ENCODE measurements at regions not wholly inside any gene's neighbourhood (a gene's known extent, or its start where the extent isn't known, plus 50 kb on each side); places are given as distances from the start of the nearest gene placed in this dataset.

DNA sequence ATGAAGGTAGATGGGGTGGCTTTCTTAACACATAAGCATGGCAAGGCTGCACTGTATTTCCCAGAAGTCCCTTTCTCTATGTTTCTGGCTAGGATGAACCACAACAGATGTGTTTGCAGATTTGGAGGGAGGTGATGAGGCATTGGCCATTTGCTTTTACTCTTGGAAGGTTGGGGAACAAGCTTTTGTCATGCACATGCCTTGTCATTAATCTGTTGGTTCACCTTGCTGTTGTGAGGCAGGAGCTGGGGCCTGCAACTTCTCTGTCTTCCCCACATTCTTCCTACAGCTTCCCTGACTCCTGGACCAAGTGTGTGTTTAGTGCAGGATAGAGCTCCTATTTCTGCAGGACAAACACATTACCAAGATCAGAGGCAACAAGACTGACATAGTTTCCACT is 326.2 kb upstream of the SPTLC3 start:
- Histone ChIP-seq H2AFZ (ENCODE audit: low read length) (no peak overlapping the region), H3K9me3 (ENCODE audit: low read length) (no peaks in the 10 kb centered on the region), H3K27me3 (ENCODE audit: insufficient read depth, low read length) (no peaks in the 10 kb centered on the region), H3K4me3 (ENCODE audit: low read depth, low read length, poor library complexity, severe bottlenecking) (no peak overlapping the region), H3K79me2 (ENCODE audit: insufficient read depth, low read length) (no peaks in the 10 kb centered on the region), H3K4me1 (ENCODE audit: insufficient read depth, low read length, severe bottlenecking) (no peaks in the 10 kb centered on the region), H4K20me1 (ENCODE audit: insufficient read depth, low read length) (no peaks in the 10 kb centered on the region), H3K9ac (ENCODE audit: low read length) (no peak overlapping the region), H3K36me3 (ENCODE audit: insufficient read depth, low read length) (no peaks in the 10 kb centered on the region), H3F3A (ENCODE audit: insufficient read depth, low read length) (no peaks in the 10 kb centered on the region), H3K4me2 (ENCODE audit: low read length) (no peak overlapping the region), H3K9me2 (ENCODE audit: low read depth, low read length) (no peaks in the 10 kb centered on the region), H3K27ac (ENCODE audit: low read depth, low read length, poor library complexity, severe bottlenecking) (no peak overlapping the region)
- no peak for TF ChIP-seq EZH2 (IDR thresholded peaks at IDR 0.05; ENCODE audit: borderline replicate concordance, low read length)
- TF ChIP-seq, protein P1, sequence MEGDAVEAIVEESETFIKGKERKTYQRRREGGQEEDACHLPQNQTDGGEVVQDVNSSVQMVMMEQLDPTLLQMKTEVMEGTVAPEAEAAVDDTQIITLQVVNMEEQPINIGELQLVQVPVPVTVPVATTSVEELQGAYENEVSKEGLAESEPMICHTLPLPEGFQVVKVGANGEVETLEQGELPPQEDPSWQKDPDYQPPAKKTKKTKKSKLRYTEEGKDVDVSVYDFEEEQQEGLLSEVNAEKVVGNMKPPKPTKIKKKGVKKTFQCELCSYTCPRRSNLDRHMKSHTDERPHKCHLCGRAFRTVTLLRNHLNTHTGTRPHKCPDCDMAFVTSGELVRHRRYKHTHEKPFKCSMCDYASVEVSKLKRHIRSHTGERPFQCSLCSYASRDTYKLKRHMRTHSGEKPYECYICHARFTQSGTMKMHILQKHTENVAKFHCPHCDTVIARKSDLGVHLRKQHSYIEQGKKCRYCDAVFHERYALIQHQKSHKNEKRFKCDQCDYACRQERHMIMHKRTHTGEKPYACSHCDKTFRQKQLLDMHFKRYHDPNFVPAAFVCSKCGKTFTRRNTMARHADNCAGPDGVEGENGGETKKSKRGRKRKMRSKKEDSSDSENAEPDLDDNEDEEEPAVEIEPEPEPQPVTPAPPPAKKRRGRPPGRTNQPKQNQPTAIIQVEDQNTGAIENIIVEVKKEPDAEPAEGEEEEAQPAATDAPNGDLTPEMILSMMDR (IDR thresholded peaks at IDR 0.05; ENCODE audit: low read length): no peak

DNA sequence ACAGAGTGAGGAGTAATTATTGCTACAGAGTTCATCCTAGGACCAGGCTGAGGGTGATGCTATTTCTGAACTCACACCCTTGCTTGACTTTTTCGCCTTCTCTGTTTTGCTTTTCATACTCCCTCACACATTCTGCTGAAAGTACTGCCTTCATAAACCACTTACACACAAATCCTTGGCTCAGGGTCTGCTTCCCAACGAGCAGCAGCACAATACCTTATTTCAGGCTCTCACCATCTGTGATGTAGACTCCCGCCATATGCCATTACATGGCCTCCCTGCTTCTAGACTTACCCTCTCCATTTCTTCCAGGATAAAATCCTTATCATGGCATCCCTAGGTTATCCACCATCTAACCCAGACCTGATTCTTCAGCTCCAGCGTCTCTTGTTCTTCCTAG is 321.3 kb upstream of the SPTLC3 start:
- H3K9ac ChIP-seq (ENCODE audit: low read length): no peak overlapping the region
- H3K4me3 ChIP-seq (ENCODE audit: low read depth, low read length, poor library complexity, severe bottlenecking): no peak overlapping the region
- H2AFZ ChIP-seq (ENCODE audit: low read length): no peak overlapping the region
- TF ChIP-seq EZH2 (IDR thresholded peaks at IDR 0.05; ENCODE audit: borderline replicate concordance, low read length): no peak
- TF ChIP-seq, protein P1 (IDR thresholded peaks at IDR 0.05; ENCODE audit: low read length): no peak
- no peaks in the 10 kb centered on the region for H3K4me1 ChIP-seq (ENCODE audit: insufficient read depth, low read length, severe bottlenecking)
- no peaks in the 10 kb centered on the region for H3K9me3 ChIP-seq (ENCODE audit: low read length)
- no peaks in the 10 kb centered on the region for H3F3A ChIP-seq (ENCODE audit: insufficient read depth, low read length)
- H3K4me2 ChIP-seq (ENCODE audit: low read length): no peak overlapping the region
- no peaks in the 10 kb centered on the region for H3K79me2 ChIP-seq (ENCODE audit: insufficient read depth, low read length)
- no peaks in the 10 kb centered on the region for H3K36me3 ChIP-seq (ENCODE audit: insufficient read depth, low read length)
- no peaks in the 10 kb centered on the region for H3K27me3 ChIP-seq (ENCODE audit: insufficient read depth, low read length)
- H3K9me2 ChIP-seq (ENCODE audit: low read depth, low read length): no peaks in the 10 kb centered on the region
- H3K27ac ChIP-seq (ENCODE audit: low read depth, low read length, poor library complexity, severe bottlenecking): no peak overlapping the region
- no peaks in the 10 kb centered on the region for H4K20me1 ChIP-seq (ENCODE audit: insufficient read depth, low read length)

DNA sequence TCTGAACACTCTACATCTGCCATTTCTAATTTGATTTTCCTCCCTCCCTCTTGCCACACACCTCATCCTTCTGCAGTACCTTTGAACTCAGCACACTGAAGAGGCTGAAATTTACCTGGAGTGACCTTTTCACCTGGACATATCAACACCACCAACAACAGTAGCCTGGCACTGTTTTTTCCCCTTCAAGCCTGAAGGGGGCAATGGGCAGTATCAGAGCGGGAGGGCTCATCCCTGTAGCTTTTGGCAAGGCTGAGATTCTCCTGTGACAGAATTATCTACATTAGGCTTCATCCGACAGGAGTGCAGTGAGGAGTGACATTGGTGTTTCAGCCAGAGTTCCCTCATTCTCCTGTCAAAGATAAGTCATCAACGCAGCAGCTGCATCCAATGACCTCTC is 312.8 kb upstream of the SPTLC3 start:
- Histone ChIP-seq H3K9me3 (ENCODE audit: low read length) (no peaks in the 10 kb centered on the region), H3K4me1 (ENCODE audit: insufficient read depth, low read length, severe bottlenecking) (no peaks in the 10 kb centered on the region), H2AFZ (ENCODE audit: low read length) (no peak overlapping the region), H3K4me2 (ENCODE audit: low read length) (no peak overlapping the region), H3K9ac (ENCODE audit: low read length) (no peak overlapping the region), H3K79me2 (ENCODE audit: insufficient read depth, low read length) (no peaks in the 10 kb centered on the region), H3K36me3 (ENCODE audit: insufficient read depth, low read length) (no peaks in the 10 kb centered on the region), H3K4me3 (ENCODE audit: low read depth, low read length, poor library complexity, severe bottlenecking) (no peak overlapping the region), H3K27me3 (ENCODE audit: insufficient read depth, low read length) (no peaks in the 10 kb centered on the region), H4K20me1 (ENCODE audit: insufficient read depth, low read length) (no peaks in the 10 kb centered on the region), H3F3A (ENCODE audit: insufficient read depth, low read length) (no peaks in the 10 kb centered on the region), H3K9me2 (ENCODE audit: low read depth, low read length) (no peaks in the 10 kb centered on the region), H3K27ac (ENCODE audit: low read depth, low read length, poor library complexity, severe bottlenecking) (no peak overlapping the region)
- no peak for TF ChIP-seq EZH2 (IDR thresholded peaks at IDR 0.05; ENCODE audit: borderline replicate concordance, low read length)
- TF ChIP-seq, protein P1 (IDR thresholded peaks at IDR 0.05; ENCODE audit: low read length): no peak
